Uterus (tissue), 2 donors: ENCODE measurements at regions not wholly inside any gene's neighbourhood (a gene's known extent, or its start where the extent isn't known, plus 50 kb on each side); places are given as distances from the start of the nearest gene placed in this dataset.

Source experiments
- POLR2A ChIP-seq, 2 donors: fragments of 450-650 bp; IDR thresholded peaks; one replicate each; pipeline ENCODE4 v1.6.1; 2016; ENCODE audit warnings: antibody characterized with exemption in 2 of 2, mild to moderate bottlenecking in 1 of 2, moderate library complexity in 1 of 2
- TF ChIP-seq, protein P1 (sequence below), 4 experiments: fragments of 200-600 bp in 2 of 4; fragments of 450-650 bp in 2 of 4; sonication (generic) in 2 of 4; IDR thresholded peaks; one replicate each; pipeline ENCODE4 v1.5.1; 2016 to 2019; ENCODE audit warnings: antibody characterized with exemption in 4 of 4, mild to moderate bottlenecking in 2 of 4, moderate library complexity in 1 of 4

DNA sequence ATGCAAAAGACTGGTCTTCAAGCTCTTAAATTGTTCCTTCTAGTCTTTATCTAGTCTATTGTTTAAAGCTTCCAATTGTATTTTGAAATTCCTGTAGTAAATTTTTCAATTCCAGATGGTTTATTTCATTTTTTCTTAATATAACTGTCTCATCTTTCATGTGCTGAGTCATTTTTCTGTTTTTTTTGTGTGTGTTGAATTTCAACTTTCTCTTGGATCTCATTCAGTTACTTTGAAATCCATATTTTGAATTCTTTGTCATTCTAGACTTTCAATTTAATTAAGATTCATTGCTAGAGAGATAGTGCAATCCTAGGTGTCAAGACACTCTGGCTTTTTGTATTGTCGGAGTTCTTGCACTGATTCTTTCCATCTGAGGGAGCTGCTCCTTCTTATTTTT is 128.0 kb upstream of the PRKG2 start:
- TF ChIP-seq POLR2A (IDR thresholded peaks at IDR 0.05), result no peak
- TF ChIP-seq, protein P1, sequence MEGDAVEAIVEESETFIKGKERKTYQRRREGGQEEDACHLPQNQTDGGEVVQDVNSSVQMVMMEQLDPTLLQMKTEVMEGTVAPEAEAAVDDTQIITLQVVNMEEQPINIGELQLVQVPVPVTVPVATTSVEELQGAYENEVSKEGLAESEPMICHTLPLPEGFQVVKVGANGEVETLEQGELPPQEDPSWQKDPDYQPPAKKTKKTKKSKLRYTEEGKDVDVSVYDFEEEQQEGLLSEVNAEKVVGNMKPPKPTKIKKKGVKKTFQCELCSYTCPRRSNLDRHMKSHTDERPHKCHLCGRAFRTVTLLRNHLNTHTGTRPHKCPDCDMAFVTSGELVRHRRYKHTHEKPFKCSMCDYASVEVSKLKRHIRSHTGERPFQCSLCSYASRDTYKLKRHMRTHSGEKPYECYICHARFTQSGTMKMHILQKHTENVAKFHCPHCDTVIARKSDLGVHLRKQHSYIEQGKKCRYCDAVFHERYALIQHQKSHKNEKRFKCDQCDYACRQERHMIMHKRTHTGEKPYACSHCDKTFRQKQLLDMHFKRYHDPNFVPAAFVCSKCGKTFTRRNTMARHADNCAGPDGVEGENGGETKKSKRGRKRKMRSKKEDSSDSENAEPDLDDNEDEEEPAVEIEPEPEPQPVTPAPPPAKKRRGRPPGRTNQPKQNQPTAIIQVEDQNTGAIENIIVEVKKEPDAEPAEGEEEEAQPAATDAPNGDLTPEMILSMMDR (IDR thresholded peaks at IDR 0.05), result no peak
